ENCODE measurements at regions not wholly inside any gene's neighbourhood (a gene's known extent, or its start where the extent isn't known, plus 50 kb on each side); places are given as distances from the start of the nearest gene placed in this dataset.

DNA sequence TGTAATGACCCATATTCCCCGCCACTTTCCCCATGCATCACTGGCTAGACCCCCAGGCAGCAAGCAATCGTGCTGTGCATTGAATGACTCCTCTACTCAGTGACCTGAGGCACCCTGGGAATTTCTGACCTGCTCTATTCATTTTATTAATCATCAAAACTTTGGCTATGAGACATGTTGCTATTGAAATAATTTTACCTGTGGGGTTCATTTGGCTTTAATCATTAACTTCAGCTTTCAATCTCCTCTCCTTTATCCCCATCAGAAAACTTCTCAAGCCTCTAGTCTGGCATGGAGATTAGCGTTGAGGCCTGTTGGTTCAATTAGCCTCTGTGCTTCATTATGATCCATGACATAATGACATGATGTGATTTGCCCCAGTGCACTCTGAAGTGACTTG, 429.0 kb downstream of the ZNF608 start:
- DNase-seq (ENCODE audit: low read depth, low spot score) = no peak

GRCh38 chr5:124315741-124316415, 430.6 kb downstream of the ZNF608 start:
- DNase-seq (ENCODE audit: low read depth, low spot score) = no peak

DNA sequence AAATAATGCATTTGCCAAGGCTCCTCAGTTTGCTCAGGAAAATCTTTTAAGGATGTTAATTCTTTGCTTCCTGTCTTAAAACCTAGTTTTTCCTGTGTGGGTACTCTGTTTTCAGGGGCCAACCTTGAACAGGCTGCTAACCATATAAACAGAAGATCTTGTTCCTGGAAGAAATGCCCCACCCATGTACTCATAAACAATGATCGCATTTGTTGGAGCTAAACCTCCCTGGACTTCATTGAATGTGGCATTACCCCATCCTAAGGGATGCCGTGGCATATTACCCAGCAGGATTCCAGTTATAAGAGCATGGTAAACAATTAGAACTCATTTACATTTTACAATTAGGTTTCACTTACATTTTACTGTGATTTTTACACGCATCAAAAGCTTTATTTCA, 436.0 kb downstream of the ZNF608 start:
- DNase-seq (ENCODE audit: low read depth, low spot score) = no peak

DNA sequence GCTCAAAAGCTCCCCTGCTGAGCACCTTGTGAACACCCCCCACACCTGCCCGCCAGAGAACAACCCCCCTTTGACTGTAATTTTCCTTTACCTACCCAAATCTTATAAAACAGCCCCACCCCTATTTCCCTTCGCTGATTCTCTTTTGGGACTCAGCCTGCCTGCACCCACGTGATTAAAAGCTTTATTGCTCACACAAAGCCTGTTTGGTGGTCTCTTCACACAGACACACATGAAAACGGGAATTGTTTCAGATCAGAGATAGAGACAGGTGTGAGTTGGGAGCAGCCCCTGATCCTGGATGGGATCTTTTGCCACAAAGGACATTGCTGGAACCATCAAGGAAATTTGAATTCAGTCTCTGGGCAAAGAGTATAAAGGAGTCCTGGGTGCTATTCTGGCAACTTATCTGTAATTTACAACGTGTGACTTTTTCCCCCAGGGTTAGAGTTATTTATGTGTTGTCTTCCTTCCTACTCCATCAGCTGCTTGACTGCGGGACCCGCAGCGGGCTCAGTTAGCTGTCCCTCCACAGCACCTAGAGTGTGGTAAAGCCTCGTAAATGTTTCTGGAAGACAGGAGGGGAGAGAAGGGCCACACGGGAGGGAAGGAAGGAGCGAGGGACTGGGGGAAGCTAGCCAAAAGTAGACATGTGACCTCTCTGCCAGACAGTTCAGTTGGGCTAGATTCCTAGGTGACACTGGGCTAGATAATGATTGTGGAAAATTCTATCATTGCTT, 437.0 kb downstream of the ZNF608 start:
- no peak for DNase-seq (ENCODE audit: low read depth, low spot score)

DNA sequence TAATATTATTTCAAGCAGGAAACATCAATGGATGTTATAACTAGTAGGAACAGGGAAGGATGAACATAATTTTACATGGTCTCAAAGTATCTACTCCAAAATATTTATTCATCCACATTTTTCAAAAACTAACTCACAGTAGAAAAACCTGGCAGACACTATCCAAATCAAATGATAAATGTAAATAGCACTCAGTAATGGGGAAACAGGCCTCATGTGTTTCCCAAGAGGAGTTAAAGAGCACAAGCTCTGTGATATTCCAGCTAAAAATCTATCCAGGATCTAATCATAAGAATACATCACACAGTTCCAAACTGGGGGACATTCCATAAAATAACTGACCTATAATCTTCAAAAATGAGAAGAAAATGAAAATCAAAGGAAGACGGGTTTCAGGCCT, 443.1 kb downstream of the ZNF608 start:
- DNase-seq (ENCODE audit: low read depth, low spot score) = no peak

DNA sequence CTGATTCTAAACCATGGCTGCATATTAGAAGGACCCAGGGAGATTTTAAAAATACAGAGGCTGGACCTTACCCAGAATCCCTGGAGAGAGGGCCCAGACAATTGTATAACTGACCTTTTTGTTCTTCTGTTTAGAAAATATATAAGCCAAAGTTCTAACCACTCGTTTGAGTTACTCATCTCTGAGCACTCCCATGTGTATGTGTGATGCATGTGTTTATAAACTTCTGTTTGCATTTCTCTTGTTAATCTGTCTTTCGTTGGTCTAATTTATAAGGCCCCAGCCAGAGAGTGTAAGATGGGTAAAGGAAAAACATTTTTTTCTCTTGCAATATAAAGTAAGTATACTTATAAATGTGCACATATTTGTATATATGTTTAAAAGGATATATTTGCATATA, 443.9 kb downstream of the ZNF608 start:
- no peak for DNase-seq (ENCODE audit: low read depth, low spot score)

DNA sequence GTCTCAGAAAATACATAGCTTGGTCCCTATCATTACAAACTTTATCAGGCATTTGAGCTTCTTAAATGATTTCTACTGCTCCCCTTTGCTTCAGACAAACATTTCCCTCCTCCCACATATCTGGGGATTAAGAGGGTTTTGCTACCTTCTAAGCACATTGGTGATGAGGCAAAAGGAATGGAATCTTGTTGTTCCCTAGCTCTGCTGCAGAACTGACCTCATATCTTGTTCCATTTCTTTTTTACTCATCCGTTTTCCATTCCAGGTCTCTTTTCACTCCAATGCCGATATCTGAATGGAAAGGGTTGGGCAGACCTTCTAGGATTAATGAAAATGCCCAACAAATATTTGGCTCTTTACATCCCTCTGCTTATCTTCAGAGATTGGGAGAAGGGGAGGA, 444.6 kb downstream of the ZNF608 start:
- DNase-seq (ENCODE audit: low read depth, low spot score) = no peak

- DNase-seq (ENCODE audit: low read depth, low spot score) = no peak
Observed at GRCh38 chr5:124300815-124301621, 445.4 kb downstream of the ZNF608 start.

- no peak for DNase-seq (ENCODE audit: low read depth, low spot score)
Observed at GRCh38 chr5:124297826-124298225, 448.6 kb downstream of the ZNF608 start.

- no peak for DNase-seq (ENCODE audit: low read depth, low spot score)
Observed at GRCh38 chr5:124292322-124292855, 454.1 kb downstream of the ZNF608 start.

- no peak for DNase-seq (ENCODE audit: low read depth, low spot score)
Observed at GRCh38 chr5:124289641-124290311, 456.7 kb downstream of the ZNF608 start.

DNA sequence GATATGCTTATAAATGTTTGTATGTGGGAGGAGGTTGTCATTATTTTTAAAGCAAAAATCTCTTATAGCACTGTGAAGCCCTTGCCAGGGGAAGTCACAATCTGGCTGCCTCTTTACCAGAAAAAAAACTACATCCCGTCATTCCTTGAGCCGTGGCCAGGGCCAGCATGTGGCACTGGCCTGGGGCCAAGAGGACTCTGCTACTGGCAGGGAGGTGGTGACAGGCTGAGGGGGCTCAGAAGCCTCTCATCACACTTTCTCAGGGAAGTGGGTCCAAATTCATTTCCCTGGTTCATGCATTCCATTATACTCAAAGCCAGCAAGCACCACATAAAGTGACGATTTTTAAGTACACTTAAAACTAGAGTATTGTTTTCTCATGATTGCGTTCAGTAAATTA, 457.3 kb downstream of the ZNF608 start:
- DNase-seq (ENCODE audit: low read depth, low spot score) = no peak

DNA sequence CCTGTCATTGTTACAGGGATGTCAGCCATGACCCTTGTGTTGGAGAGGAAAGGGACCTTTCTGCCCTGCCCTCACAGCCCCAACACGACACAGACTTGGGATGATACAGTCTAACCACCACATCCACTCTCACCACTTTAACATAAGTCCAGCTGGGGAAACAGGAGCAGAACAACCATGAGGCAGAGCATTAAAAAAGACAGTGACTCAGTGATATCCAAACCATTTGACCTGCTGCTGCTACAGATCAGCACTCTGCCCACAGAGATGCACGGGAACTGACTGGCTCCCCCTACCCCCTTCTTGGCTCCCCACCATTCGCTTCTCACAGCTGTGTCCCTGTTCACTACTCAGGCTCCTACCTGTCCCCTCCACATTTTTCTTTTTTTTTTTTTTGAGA, 458.6 kb downstream of the ZNF608 start:
- DNase-seq (ENCODE audit: low read depth, low spot score) = no peak

DNA sequence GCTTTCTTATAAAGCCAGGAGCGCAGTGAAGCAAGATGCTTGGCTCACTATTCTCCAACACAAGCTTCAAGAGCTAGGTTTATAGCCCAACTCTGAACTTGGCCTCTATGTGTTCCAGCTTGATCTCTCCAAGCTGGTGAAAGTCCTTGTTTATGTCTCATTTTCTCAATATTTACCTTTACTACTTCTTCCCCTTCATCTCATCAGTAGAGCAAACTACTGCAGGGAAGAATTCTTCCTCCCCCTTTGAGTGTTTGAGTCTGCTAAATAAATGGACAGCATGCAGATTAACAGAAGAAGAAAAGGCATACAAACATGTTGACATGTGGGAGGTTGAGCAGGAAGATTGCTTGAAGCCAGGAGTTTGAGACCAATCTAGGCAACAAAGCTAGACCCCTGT, 460.7 kb downstream of the ZNF608 start:
- no peak for DNase-seq (ENCODE audit: low read depth, low spot score)

- DNase-seq (ENCODE audit: low read depth, low spot score) = no peak
Observed at GRCh38 chr5:124285071-124285470, 461.4 kb downstream of the ZNF608 start.

GRCh38 chr5:124283031-124283430, 463.4 kb downstream of the ZNF608 start:
- DNase-seq (ENCODE audit: low read depth, low spot score) = no peak

- DNase-seq (ENCODE audit: low read depth, low spot score) = no peak
Observed at GRCh38 chr5:124280079-124280478, 466.4 kb downstream of the ZNF608 start.

GRCh38 chr5:124279146-124279876, 467.1 kb downstream of the ZNF608 start:
- no peak for DNase-seq (ENCODE audit: low read depth, low spot score)

- DNase-seq (ENCODE audit: low read depth, low spot score) = no peak
Observed at GRCh38 chr5:124278636-124279035, 467.8 kb downstream of the ZNF608 start.

GRCh38 chr5:124277767-124278545, 468.5 kb downstream of the ZNF608 start:
- DNase-seq (ENCODE audit: low read depth, low spot score) = no peak
